GM12878 (cell line): ENCODE measurements at regions not wholly inside any gene's neighbourhood (a gene's known extent, or its start where the extent isn't known, plus 50 kb on each side); places are given as distances from the start of the nearest gene placed in this dataset.

Experiments
- ATAC-seq: fragments of 200-7000 bp; cut with Tn5 transposase; 3 replicates; pipeline ENCODE4 v1.9.1; 2020; ENCODE audit warnings: mild to moderate bottlenecking, moderate library complexity
- BruUV-seq: library from RNA; stranded (reverse); fragments of 400-500 nt; replicated peaks from 2 replicates; lab custom pipeline; 2021; lab: Mats Ljungman, UMichigan
- CTCF ChIA-PET: fragments of 300-600 bp; sonication (Branson Sonifier 250); formaldehyde crosslinking; extraction: SDS; loops from one replicate; lab custom pipeline; 2021; ENCODE audit warnings: inconsistent platforms; lab: Yijun Ruan, JAX
- POLR2A ChIA-PET: fragments of 350-600 bp; formaldehyde crosslinking; extraction: SDS; loops from one replicate; lab custom pipeline; 2021; ENCODE audit warnings: inconsistent platforms; lab: Charles Lee
- RAD21 ChIA-PET: fragments of 300-600 bp; sonication (Branson Sonifier 250); formaldehyde crosslinking; loops from one replicate; lab custom pipeline; 2023; ENCODE audit warnings: antibody characterized with exemption; ENCODE audit not compliant: unreplicated experiment; lab: Charles Lee
- SMC1A ChIA-PET: fragments of 300-600 bp; sonication (Branson Sonifier 250); formaldehyde crosslinking; loops from one replicate; lab custom pipeline; 2023; ENCODE audit not compliant: unreplicated experiment, uncharacterized antibody; lab: Charles Lee
- DNase-seq: peaks from one replicate; pipeline ENCODE4 v3.0.0-alpha.2; 2011; ENCODE audit warnings: low read depth, low spot score
- FAIRE-seq: peaks from 3 replicates; lab custom pipeline; 2011; peaks lifted over from hg19 to GRCh38; lab: Jason Lieb, UNC
- H2AFZ ChIP-seq: 2 replicates; pipeline ENCODE4 v1.6.0; 2011; ENCODE audit warnings: low read depth, low read length, control low read depth; ENCODE audit not compliant: control insufficient read depth
- H3K27ac ChIP-seq: 2 replicates; pipeline ENCODE4 v1.5.1; 2011; ENCODE audit warnings: control low read depth; ENCODE audit not compliant: control insufficient read depth, insufficient read depth
- H3K27me3 ChIP-seq, 2 experiments: replicated peaks in 1 of 2; 2 replicates each; pipeline versions ENCODE4 v1.6.0 to v1.6.1; 2011; ENCODE audit warnings: low read length in 1 of 2; ENCODE audit not compliant: control insufficient read depth in 2 of 2, insufficient read depth in 2 of 2
- H3K36me3 ChIP-seq, 2 experiments: 2 replicates each; pipeline ENCODE4 v1.5.1; 2011; ENCODE audit warnings: low read length in 1 of 2; ENCODE audit not compliant: control insufficient read depth in 2 of 2, insufficient read depth in 2 of 2
- H3K4me1 ChIP-seq: 2 replicates; pipeline ENCODE4 v1.6.1; 2011; ENCODE audit warnings: mild to moderate bottlenecking, low read length, moderate library complexity, mixed read lengths; ENCODE audit not compliant: control insufficient read depth, insufficient read depth
- H3K4me2 ChIP-seq: 2 replicates; pipeline ENCODE4 v1.6.0; 2011; ENCODE audit warnings: control low read depth; ENCODE audit not compliant: control insufficient read depth, insufficient read depth
- H3K4me3 ChIP-seq: fragments of 200-600 bp; sonication (generic); 2 replicates; pipeline ENCODE4 v1.5.1; 2016
- H3K79me2 ChIP-seq: 2 replicates; pipeline ENCODE4 v1.6.0; 2011; ENCODE audit warnings: low read length; ENCODE audit not compliant: control insufficient read depth, insufficient read depth
- H3K9ac ChIP-seq: 2 replicates; pipeline ENCODE4 v1.8.0; 2011; ENCODE audit warnings: low read length, control low read depth, mixed read lengths; ENCODE audit not compliant: control insufficient read depth, insufficient read depth
- H3K9me3 ChIP-seq: replicated peaks from 3 replicates; pipeline ENCODE4 v1.5.1; 2011; ENCODE audit warnings: mild to moderate bottlenecking, low read length; ENCODE audit not compliant: control insufficient read depth, insufficient read depth
- H4K20me1 ChIP-seq: 2 replicates; pipeline ENCODE4 v1.6.0; 2011; ENCODE audit not compliant: control insufficient read depth, insufficient read depth
- ATF2 ChIP-seq: IDR thresholded peaks from 2 replicates; pipeline ENCODE4 v1.6.1; 2012; ENCODE audit warnings: low read length, inconsistent platforms
- BACH1 ChIP-seq: fragments of 450-650 bp; IDR thresholded peaks from 2 replicates; pipeline ENCODE4 v1.6.1; 2017; ENCODE audit warnings: mild to moderate bottlenecking, borderline replicate concordance
- BCL3 ChIP-seq: IDR thresholded peaks from 2 replicates; pipeline ENCODE4 v1.6.1; 2011; ENCODE audit warnings: borderline replicate concordance, low read depth, mild to moderate bottlenecking, moderate library complexity, low read length; ENCODE audit not compliant: insufficient read depth, poor library complexity, severe bottlenecking
- CHD1 ChIP-seq: IDR thresholded peaks from 2 replicates; pipeline ENCODE4 v1.6.1; 2012; ENCODE audit warnings: low read depth, low read length, improper control_type of control experiment
- FOXK2 ChIP-seq: fragments of 450-650 bp; IDR thresholded peaks from 2 replicates; pipeline ENCODE4 v1.6.1; 2017; ENCODE audit warnings: mild to moderate bottlenecking, moderate library complexity
- IKZF1 ChIP-seq: fragments of 450-650 bp; conservative IDR thresholded peaks from 2 replicates; pipeline ENCODE4 v1.6.1; 2017; ENCODE audit warnings: antibody characterized with exemption, mild to moderate bottlenecking
- IRF5 ChIP-seq: fragments of 450-650 bp; IDR thresholded peaks from 2 replicates; pipeline ENCODE4 v1.6.1; 2017; ENCODE audit warnings: borderline replicate concordance
- JUNB ChIP-seq: IDR thresholded peaks from 2 replicates; pipeline ENCODE4 v1.6.1; 2016; ENCODE audit warnings: antibody characterized with exemption, mild to moderate bottlenecking
- MEF2B ChIP-seq: fragments of 450-650 bp; IDR thresholded peaks from 2 replicates; pipeline ENCODE4 v1.6.1; 2018; ENCODE audit warnings: mild to moderate bottlenecking, moderate library complexity; ENCODE audit not compliant: partially characterized antibody, poor library complexity, severe bottlenecking
- NBN ChIP-seq: fragments of 450-650 bp; IDR thresholded peaks from 2 replicates; pipeline ENCODE4 v1.6.1; 2016
- RAD51 ChIP-seq: fragments of 450-650 bp; IDR thresholded peaks from 2 replicates; pipeline ENCODE4 v1.6.1; 2016; ENCODE audit warnings: moderate library complexity, mild to moderate bottlenecking, inconsistent platforms
- RELA ChIP-seq: fragments of 450-650 bp; IDR thresholded peaks from 2 replicates; pipeline ENCODE4 v1.8.0; 2014; ENCODE audit warnings: borderline replicate concordance; ENCODE audit not compliant: partially characterized antibody
- SMAD5 ChIP-seq: IDR thresholded peaks from 2 replicates; pipeline ENCODE4 v1.6.1; 2016; ENCODE audit warnings: antibody characterized with exemption, low read depth
- SMARCA5 ChIP-seq: fragments of 450-650 bp; IDR thresholded peaks from 2 replicates; pipeline ENCODE4 v1.6.1; 2017; ENCODE audit warnings: mild to moderate bottlenecking
- SMC3 ChIP-seq: IDR thresholded peaks from 2 replicates; pipeline ENCODE4 v1.6.1; 2011; ENCODE audit warnings: low read length, improper control_type of control experiment, borderline replicate concordance
- SUPT20H ChIP-seq: IDR thresholded peaks from 2 replicates; pipeline ENCODE4 v1.6.1; 2011; ENCODE audit warnings: low read depth, mild to moderate bottlenecking, low read length, moderate library complexity, borderline replicate concordance; ENCODE audit not compliant: control insufficient read depth
- WGBS: methylation state at CpG from one replicate; pipeline ENCODE4 v1.1.6; 2016; ENCODE audit warnings: low lambda C conversion rate; ENCODE audit not compliant: insufficient replicate concordance, insufficient coverage; ENCODE audit errors: missing lambda C conversion rate; 5-methylcytosine and 5-hydroxymethylcytosine counted together
- in situ Hi-C: fragments of 300-500 bp; cut with MboI; formaldehyde crosslinking; loops from 9 replicates; pipeline ENCODE4 v1.14.3; 2018; ENCODE audit warnings: mixed read lengths
- intact Hi-C: fragments of 100-400 bp; cut with micrococcal nuclease; formaldehyde crosslinking; loops from one replicate; pipeline ENCODE4 v1.14.2; 2022; ENCODE audit not compliant: unreplicated experiment

- Histone ChIP-seq H3K4me3 (no peak overlapping the region), H3K27me3 (no peaks in the 10 kb centered on the region), H3K9me3 (no peaks in the 10 kb centered on the region), H3K36me3 (no peaks in the 10 kb centered on the region), H3K27ac (no peak overlapping the region), H3K9ac (no peak overlapping the region), H3K79me2 (no peaks in the 10 kb centered on the region), H3K4me1 (no peaks in the 10 kb centered on the region), H2AFZ (no peak overlapping the region), H4K20me1 (no peaks in the 10 kb centered on the region), H3K4me2 (no peak overlapping the region)
- no peak for FAIRE-seq
- in situ Hi-C loops (no loop called here), intact Hi-C loops (no loop called here)
- POLR2A ChIA-PET = interaction anchor here (0.5 to 1.4 kb wide), 2 partner anchors 12 to 428 kb away, joined by 3 read pairs; no protein-coding TSS in a partner anchor
- TF ChIP-seq RAD51 (no peak), CHD1 (no peak), SUPT20H (no peak), IKZF1 (no peak), BACH1 (no peak), JUNB (no peak), FOXK2 (no peak), BCL3 (no peak), NBN (no peak), SMC3 (no peak), MEF2B (no peak), IRF5 (no peak), SMARCA5 (no peak), ATF2 (no peak), RELA (no peak), SMAD5 (no peak)
- BruUV-seq = no TSS peak
- 14% methylated on average over 1 of the region's 1 CpG for WGBS
- SMC1A ChIA-PET = interaction anchor here (0.6 kb wide), 1 partner anchor 502 kb away, joined by 3 read pairs; no protein-coding TSS in a partner anchor
- no peak for ATAC-seq
- RAD21 ChIA-PET = no interaction called here
- CTCF ChIA-PET = no interaction called here
- DNase-seq = no peak
Measured at GRCh38 chr1:187433598-187433997, 604.8 kb downstream of the PLA2G4A start.
